ENCODE measurements at regions not wholly inside any gene's neighbourhood (a gene's known extent, or its start where the extent isn't known, plus 50 kb on each side); places are given as distances from the start of the nearest gene placed in this dataset.

DNA sequence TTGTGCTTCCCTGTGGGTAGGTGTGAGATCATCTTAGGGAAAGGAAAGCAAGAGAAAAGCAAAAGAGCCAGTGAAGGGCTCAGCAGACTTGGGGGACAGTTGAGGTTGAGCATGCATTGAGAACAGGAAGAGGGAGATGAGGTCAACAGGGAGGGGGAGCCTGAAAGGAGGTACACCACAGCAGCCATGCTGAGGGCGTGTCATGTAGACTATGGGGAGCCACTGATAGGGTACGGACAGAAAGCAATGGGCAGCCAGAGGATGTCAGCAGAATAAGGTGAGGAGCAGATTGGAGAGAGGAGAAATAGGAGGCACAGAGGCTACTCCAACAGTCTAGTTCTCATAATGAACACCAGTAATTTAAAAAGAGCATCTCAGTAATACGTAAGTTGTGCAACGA, 351.1 kb upstream of the HTR1E start:
- Histone ChIP-seq H3K36me3 (no peaks in the 10 kb centered on the region), H3K4me1 (no peaks in the 10 kb centered on the region), H3K27me3 (no peaks in the 10 kb centered on the region), H3K4me3 (no peak overlapping the region), H3K9me3 (peaks cover 0 to 6% (median 0%) of the 10 kb centered on the region in 4 donors), H3K27ac (no peak overlapping the region)
- TF ChIP-seq, protein P1, sequence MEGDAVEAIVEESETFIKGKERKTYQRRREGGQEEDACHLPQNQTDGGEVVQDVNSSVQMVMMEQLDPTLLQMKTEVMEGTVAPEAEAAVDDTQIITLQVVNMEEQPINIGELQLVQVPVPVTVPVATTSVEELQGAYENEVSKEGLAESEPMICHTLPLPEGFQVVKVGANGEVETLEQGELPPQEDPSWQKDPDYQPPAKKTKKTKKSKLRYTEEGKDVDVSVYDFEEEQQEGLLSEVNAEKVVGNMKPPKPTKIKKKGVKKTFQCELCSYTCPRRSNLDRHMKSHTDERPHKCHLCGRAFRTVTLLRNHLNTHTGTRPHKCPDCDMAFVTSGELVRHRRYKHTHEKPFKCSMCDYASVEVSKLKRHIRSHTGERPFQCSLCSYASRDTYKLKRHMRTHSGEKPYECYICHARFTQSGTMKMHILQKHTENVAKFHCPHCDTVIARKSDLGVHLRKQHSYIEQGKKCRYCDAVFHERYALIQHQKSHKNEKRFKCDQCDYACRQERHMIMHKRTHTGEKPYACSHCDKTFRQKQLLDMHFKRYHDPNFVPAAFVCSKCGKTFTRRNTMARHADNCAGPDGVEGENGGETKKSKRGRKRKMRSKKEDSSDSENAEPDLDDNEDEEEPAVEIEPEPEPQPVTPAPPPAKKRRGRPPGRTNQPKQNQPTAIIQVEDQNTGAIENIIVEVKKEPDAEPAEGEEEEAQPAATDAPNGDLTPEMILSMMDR (IDR thresholded peaks at IDR 0.05), result no peak
- no peak for TF ChIP-seq POLR2A (IDR thresholded peaks at IDR 0.05)
- no peak for DNase-seq

DNA sequence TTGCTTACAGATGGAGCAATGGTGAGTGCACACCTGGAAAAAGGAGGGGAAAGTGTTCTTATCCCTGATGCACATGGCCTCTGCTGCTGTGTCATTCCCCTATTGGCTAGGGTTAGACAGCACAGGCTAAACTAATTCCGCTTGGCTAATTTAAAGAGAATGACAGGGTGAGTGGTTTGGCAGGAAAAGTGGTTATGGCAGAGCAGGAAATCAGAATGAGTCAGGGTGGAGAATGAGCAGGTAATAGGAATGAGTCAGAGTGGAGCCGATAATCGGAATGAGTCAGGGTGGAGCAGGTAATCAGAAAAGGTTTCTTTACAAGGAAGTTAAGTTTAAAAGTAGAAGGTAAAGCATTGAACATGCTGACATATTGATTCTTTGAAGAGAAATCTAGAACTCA, 355.5 kb upstream of the HTR1E start:
- Histone ChIP-seq H3K4me3 (no peak overlapping the region), H3K4me1 (no peaks in the 10 kb centered on the region), H3K36me3 (no peaks in the 10 kb centered on the region), H3K9me3 (peaks cover 0 to 6% (median 0%) of the 10 kb centered on the region in 4 donors), H3K27me3 (no peaks in the 10 kb centered on the region), H3K27ac (no peak overlapping the region)
- no peak for DNase-seq
- TF ChIP-seq, protein P1 (IDR thresholded peaks at IDR 0.05), result no peak
- TF ChIP-seq POLR2A (IDR thresholded peaks at IDR 0.05), result no peak

DNA sequence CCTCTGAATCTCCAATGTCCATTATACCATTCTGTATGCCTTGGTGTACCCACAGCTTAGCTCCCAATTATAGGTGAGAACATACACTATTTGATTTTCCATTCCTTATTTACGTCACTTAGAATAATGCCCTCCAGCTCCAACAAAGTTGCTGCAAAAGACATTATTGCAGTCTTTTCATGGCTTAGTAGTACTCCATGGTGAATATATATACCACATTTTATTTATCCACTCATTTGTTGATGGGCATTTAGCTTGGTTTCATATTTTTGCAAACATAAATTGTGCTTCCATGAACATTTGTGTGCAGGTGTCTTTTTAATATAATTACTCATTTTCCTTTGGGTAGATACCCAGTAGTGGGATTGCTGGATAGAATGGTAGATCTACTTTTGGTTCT, 374.1 kb upstream of the HTR1E start:
- no peaks in the 10 kb centered on the region for H3K27me3 ChIP-seq
- no peak for DNase-seq
- H3K36me3 ChIP-seq, result no peaks in the 10 kb centered on the region
- H3K27ac ChIP-seq, result no peak overlapping the region
- no peaks in the 10 kb centered on the region for H3K4me1 ChIP-seq
- no peaks in the 10 kb centered on the region for H3K9me3 ChIP-seq
- no peak overlapping the region for H3K4me3 ChIP-seq
- TF ChIP-seq, protein P1 (IDR thresholded peaks at IDR 0.05), result no peak
- TF ChIP-seq POLR2A (IDR thresholded peaks at IDR 0.05), result no peak

DNA sequence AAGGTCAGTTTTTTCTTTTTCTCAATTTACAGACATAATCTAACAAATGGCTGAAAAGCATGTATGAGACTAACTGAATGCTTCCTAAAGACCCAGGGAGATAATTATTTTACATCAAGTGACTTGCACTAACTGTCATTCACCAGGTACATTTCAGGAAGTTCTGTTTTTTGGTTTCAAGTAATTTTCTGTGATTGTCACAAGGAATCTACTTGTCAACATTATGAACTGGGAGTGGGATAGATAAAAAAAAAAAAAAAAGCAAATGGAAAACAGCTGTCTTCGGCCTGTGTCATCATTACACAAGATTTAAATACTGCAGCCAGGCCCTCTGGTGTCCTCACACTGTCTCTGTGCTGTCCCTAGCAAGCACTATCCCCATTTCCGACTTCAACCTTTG, 379.0 kb upstream of the HTR1E start:
- H3K27me3 ChIP-seq, result no peaks in the 10 kb centered on the region
- DNase-seq, result no peak
- H3K36me3 ChIP-seq, result no peaks in the 10 kb centered on the region
- TF ChIP-seq POLR2A (IDR thresholded peaks at IDR 0.05), result no peak
- TF ChIP-seq, protein P1 (IDR thresholded peaks at IDR 0.05), result no peak
- H3K9me3 ChIP-seq, result no peaks in the 10 kb centered on the region
- H3K4me1 ChIP-seq, result no peaks in the 10 kb centered on the region
- no peak overlapping the region for H3K4me3 ChIP-seq
- H3K27ac ChIP-seq, result no peak overlapping the region

DNA sequence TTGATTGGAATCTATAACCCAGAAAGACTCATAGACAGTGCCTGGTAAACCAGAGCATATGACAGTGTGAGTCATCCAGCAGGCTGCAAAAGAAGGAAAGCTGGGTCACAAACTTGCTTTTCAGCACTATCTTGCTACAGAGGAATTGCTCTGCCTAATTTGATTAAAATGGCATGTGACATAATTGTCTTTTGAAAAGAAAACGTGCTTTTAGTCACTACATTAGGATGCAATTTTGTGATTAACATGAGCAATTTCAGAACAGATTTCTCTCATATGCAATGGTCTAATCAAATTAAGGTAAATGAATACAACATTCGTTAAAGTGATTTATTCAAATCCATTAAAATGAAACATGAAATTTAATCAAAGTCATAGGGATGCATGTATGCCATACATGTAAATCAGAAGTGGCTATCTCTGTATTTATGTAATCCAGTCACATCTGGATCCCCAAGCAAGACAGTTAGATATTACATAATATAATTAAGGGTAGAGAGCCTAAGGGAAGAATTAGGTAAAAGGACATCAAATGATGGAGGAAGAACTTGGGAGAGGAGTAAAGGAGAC, 400.0 kb upstream of the HTR1E start:
- TF ChIP-seq, protein P1 (IDR thresholded peaks at IDR 0.05), result no peak
- no peak for TF ChIP-seq POLR2A (IDR thresholded peaks at IDR 0.05)
- H3K36me3 ChIP-seq, result no peaks in the 10 kb centered on the region
- no peaks in the 10 kb centered on the region for H3K4me1 ChIP-seq
- no peaks in the 10 kb centered on the region for H3K9me3 ChIP-seq
- H3K27me3 ChIP-seq, result no peaks in the 10 kb centered on the region
- no peak for DNase-seq
- H3K4me3 ChIP-seq, result no peak overlapping the region
- no peak overlapping the region for H3K27ac ChIP-seq

DNA sequence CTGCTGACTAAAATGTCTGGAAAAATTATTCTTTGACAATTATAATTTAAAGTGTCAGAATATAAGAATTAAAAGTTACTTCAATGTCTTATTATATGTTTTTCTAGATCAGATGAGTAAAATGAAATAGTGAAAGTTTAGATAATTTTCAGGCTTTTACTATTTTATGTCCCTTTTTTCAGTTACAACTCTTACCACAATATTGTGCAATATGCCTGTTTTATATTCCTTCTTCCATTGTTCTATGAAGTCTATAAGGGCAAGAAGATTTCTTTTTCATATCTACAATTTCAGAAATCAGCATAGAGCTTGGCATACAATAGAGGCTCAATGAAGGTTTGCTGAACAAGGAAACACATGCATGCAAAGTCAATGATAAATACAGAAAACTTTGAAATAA, 401.2 kb upstream of the HTR1E start:
- no peak for TF ChIP-seq POLR2A (IDR thresholded peaks at IDR 0.05)
- TF ChIP-seq, protein P1 (IDR thresholded peaks at IDR 0.05), result no peak
- no peaks in the 10 kb centered on the region for H3K27me3 ChIP-seq
- no peak overlapping the region for H3K4me3 ChIP-seq
- no peaks in the 10 kb centered on the region for H3K4me1 ChIP-seq
- H3K36me3 ChIP-seq, result no peaks in the 10 kb centered on the region
- H3K9me3 ChIP-seq, result no peaks in the 10 kb centered on the region
- H3K27ac ChIP-seq, result no peak overlapping the region
- DNase-seq, result no peak
